Activated CD4-positive, alpha-beta T cell treated with anti-CD3 and anti-CD28 coated beads, Interleukin-2, amount 50 U/mL, for 1 hour (primary cell): ENCODE measurements at regions not wholly inside any gene's neighbourhood (a gene's known extent, or its start where the extent isn't known, plus 50 kb on each side); places are given as distances from the start of the nearest gene placed in this dataset.
"Not testable (repeated sequence)": the region's sequence is repeated elsewhere in the genome, so short reads cannot be mapped to it uniquely, and the experiment has no call there.

Experiments used
- DNase-seq: peaks from one replicate; pipeline ENCODE4 v3.0.0-alpha.2; 2020

DNA sequence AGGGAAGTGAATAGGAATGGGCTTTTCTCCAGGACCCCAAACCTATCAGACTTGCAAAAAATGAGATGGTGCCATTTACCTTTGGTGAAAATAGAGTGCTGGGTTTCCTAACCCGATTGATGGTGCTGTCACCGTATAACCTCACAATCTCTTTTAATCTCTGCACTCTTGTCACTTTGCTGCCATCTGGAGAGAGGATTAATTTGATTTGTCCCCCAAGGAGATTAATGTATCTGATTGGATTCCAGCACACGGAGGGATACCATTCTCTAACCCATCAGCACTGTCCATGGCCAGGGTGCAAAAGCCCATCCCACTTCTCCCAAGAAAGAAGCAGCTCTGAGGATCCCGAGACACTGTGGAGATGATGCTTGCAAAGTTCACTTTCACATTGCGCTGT, 86.3 kb upstream of the NFE2L3 start:
- no peak for DNase-seq

DNA sequence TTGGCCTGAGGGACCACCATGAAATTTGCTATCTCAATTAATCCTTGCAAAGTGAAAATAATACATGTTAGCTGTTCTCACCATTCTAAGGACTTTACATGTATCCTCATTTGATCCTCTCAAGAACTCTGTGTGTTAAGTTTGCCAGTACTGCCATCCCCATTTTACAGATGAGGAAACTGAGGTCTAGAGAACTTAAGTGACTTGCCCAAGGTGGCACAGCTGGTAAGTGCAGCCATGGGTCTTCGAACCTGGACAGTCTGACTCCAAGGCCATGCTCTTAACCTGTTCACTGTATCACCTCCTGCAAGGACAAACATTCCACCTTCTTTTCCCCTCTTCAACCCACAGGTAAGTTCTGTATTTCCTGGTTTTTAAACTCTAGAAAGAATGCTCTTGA, 85.3 kb upstream of the NFE2L3 start:
- DNase-seq = no peak

DNA sequence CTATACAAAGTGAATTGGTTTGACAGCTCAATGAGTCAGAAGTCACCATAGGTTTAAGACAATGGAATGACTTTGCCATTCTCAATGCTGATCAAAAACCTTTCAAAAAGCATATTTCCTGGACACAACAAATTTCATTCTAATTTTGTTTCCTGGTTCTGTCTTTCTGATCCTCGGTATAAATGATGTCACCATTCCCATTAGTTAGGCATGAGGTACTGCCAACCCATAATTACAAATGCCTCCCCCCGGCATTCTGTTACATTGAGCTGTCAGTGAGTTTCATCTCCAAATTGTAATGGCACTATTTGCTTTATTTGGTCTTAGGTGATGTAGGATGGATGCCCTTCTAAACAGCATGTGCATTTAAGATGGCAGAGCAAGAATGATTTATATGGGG, 81.7 kb upstream of the NFE2L3 start:
- DNase-seq = no peak

DNA sequence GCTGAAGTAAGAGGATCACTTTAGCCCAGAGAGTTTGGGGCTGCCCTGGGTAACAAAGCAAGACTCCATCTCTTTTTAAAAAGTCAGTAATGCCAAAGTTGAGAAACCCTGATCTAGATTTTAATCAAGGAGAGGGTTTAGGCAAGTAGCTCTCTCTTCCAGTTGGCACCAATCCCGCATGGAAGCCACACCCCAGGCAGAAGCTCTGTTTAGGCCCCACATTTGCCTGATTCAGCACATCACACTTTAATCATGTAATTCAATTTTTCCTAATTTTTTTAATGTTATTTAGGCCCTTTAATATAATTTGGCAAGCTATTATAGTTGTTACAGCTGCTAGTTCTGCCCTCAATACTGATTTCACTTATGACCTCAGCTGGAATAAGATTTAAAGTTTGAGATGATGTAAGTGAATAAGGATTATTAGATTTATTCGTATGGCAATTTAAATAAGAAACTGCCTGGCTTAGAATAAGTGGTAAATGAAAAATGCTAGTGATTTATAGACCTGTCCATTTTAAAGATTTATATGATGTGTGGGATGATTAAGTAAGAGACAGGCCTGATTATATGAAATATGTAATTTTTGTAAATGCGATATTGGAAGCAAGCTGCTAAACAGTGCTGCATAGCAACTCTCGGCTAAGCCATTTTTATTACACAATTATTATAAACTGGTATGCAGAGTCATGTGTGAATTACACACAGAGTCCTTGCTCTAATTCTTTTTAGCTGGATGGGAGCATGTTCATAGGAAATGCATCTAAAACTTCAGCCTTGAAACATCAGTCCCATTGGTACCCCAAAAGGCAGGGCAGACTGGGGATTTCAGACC, 80.2 kb upstream of the NFE2L3 start:
- no peak for DNase-seq

DNA sequence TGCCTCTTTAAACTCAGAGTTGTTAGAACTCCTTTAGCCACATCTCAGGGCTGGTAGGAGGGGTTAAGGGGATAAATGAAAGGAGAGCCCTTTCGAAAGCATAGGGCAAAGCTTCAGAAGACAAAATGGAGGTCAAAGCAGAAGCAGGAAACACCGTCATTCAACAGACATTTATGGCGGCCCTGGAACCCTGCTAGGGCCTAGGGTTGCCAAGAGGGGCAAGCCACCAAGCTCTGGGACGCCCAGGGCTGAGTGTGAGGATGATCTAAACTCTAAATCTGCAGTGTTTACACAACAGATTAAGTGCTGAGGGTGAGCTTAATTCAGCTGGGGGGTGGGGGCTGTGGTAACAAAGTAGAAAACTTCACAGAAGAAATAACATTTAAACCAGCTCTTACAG, 79.0 kb upstream of the NFE2L3 start:
- no peak for DNase-seq

DNA sequence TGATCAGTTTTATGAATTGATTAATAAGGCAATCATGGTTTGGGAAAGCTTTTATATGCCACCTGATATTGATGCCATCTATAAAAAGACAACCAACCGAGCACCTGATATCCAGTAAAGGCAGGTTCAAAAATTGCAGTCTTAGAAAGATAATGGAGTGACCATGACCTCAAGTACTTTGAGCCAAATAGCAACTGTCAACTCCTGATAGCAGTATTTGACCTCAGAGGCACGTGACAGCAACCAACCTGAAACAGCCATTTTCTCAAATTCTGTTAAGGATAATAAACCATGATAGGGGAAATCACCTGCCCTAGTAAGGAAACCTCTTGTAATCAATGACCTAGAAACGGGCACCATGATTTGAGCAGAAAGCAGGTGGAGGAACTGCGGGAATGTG, 77.1 kb upstream of the NFE2L3 start:
- no peak for DNase-seq

DNA sequence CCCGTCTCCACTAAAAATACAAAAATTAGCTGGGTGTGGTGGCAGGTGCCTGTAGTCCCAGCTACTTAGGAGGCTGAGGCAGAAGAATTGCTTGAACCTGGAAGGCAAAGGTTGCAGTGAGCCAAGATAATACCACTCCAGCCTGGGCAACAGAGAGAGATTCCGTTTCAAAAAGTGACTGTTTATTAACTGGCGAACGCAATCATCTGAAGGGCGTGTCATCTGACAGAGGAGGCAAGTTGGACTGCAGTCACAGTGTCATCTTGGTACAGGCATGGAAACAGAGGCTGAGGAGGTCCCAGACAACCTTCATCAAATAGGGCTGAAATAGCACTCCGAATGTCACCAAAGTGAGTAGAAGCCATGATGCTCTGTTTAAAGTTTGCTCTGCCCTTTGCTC, 75.3 kb upstream of the NFE2L3 start:
- DNase-seq = no peak

DNA sequence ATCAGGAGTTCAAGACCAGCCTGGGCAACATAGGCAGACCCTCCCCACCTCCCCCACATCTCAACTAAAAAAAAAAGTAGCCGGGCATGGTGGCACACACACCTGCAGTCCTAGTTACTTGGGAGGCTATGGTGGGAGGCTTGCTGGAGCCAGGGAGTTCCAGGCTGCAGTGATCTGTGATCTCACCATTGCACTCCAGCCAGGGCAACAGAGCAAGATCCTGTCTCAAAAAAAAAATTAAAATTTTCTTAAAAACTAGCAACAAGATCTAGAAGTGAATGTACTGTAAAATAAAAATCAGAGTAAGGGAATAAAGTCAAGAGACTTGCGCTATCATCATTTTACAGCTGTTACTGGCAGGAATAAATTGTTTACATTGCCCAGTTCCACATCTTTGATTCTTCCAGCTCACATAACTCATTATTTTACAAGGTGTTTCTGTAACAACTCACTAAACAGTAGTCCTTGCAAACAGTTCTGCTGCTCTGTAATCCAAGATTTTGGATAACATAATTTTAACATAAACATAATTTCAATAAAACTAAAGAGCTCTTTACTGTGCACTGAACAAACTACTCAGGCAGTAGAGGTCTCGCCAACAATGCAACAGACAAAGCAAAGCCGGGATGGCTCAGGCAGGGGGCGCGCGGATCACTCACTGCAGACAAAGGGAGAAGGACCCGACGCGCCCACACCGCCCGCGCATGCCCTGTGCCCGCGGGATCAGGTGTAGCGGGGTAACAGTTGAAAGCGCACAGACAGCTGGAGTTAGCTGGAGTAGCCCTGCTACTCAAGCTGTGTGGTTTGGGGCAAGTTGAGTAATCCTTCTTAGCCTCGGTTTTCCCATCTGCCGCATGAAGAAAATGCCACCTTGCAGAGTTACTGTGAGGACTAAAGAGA, 73.3 kb upstream of the NFE2L3 start:
- DNase-seq = peak; percentile 80

DNA sequence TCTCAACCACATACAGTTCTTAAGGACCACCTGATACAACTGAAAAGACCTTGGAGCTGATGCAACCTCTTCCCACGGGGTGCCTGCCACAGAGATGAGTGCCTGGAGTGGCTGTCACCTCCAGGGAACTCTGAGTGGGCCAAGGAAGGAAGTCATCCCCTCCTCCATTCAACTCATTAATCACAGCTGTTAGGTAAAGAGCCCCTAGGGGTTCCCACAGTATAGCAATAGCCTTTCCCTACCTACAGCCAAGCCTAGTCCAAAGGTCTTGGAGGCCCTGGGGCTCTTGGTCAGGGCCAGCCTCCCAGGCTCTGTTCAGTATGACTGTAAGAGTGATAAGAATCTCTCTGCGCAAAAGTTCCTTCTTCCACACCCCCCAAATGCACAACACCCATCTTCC, 70.4 kb upstream of the NFE2L3 start:
- DNase-seq = no peak

DNA sequence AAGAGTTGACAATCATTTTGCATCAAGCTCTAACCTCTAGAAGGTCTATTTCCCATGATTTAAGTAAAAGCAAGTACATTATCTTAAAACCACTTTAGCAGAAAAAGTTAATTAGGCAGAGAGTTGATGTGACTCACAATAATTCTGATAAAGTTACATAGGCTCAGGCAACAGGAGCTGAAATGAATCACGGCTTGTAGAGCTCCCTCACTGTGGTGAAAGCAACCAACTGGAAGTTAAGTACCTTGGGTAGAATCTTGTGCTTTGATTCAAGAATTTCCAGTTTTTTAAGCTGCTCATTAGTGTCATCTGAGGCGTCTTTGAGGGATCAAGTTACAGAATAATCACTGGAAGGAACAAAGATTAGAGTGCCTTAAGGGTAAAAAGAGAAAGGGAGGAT, 68.9 kb upstream of the NFE2L3 start:
- DNase-seq = no peak

DNA sequence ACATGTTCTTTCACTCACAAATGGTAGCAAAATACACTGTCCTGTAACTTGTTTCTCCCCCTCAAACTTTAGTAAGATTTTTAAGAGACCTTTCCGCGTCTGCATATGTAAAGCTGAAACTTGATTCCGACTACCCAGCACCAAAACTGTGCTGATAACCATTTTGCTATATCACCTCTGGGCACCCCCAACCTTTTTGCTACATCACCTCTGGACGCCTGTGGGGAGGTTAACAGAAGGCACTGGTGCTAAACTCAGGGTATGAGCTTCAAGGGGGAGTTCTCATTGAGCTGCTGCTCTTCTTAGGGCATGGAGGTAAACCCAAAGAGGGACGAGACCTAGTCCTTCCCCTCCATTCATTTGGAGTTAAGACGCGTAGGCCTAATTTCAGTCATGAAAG, 67.6 kb upstream of the NFE2L3 start:
- no peak for DNase-seq

DNA sequence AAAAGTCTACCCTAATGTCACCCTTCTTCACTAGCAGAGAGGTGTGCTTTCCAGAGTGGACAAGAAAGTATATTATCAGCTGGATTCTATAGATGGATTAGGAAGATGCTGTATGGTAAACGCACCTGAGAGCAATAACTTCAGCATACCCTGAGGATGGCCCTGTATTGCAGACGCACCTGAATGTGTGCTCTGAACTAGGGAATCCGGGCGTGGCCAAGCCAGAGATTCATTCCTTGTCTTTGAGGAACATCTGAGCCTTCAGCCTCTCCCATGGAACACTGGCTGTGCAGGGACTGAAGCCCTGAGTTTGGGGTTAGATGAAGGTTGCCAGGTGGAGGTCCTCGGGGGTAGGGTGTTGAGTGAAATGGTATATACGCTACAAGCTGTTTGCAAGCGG, 66.2 kb upstream of the NFE2L3 start:
- DNase-seq = no peak

DNA sequence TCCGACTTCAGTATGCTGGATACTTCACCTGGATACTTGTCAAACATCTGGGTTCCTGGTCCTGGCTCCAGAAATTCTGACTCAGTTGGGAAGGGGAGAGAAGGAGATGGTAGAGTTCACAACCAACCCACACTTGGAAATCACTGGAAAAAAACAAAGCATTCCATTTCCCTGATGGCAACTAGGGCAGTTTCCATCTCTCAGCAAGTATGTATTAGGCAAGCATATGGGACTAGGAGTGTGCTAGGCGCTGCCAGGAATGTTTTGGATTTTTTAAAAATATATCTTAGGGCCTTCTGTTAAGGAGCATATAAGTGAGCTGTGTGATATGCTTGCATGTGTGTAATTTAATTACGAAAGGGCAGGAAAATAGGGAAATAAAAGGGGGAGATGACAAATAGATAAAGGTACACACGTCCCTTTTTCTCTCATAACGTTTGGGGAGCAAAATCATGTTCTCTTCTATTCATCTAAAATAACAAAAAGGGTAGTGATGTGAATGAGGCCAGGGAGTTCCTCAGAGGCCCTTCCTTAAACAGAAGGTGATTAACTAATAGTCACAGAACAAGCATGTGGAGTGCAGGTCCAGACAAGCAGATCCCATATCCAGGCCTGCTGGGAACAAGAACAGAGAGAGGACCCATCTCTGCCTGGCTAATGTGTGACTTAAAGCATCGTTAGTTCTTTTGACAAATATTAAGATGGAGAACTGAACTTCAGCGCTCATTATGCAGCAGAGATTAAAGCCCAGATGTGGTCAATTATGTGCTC, 64.5 kb upstream of the NFE2L3 start:
- no peak for DNase-seq

DNA sequence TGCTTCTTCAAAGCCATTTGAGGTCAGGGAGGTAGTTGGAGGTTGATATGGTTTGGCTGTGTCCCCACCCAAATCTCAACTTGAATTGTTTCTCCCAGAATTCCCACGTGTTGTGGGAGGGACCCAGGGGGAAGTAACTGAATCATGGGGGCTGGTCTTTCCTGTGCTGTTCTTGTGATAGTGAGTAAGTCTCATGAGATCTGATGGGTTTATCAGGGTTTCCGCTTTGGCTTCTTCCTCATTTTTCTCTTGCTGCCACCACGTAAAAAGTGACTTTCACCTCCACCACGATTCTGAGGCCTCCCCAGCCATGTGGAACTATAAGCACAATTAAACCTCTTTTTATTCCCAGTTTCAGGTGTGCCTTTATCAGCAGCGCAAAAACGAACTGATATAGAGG, 62.5 kb upstream of the NFE2L3 start:
- not testable (repeated sequence) for DNase-seq

DNA sequence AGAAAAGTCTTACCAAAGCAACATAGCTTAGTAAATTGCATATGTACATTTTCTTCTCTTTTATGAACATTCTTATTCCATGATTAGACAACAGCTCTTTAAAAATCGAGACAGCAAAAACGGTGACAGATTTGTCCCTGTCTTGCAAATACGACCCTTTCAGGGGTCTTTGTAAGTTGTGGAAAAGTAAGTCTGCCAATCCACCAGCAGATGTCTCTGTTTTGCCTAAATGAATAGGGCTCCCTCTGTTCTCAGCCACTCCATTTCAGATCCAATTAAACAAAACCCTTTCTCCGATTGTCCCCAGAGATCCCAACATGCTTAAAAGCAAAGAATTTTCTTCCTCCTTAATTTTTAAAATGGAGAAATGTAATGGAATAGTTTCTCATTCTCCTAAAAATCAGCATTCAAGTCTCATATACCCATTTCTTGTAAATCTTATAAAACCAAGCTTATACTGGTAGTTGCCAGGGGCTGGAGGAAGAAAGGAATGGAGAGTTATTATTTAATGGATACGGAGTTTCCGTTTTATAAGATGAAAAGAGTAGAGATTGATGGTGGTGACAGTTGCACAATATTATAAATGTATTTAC, 61.0 kb upstream of the NFE2L3 start:
- no peak for DNase-seq

DNA sequence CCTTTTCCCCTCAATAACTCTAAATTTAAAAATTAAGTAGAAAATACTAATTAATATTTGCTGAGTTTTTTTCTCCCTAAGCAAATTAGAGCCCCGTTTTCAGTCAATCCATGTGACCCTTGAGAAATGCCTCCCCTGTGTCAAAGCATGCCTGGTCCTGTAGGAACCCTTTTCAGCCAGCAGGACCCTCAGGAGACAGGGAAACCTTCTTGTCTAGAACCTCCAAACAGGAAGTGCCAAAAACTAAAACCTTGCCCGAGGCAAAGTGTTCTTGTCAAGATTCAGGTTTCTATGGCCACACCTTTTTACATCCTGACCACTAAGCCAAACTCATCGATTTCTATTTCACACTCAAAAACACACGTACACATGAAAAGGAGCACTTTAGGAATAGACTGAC, 60.1 kb upstream of the NFE2L3 start:
- no peak for DNase-seq

DNA sequence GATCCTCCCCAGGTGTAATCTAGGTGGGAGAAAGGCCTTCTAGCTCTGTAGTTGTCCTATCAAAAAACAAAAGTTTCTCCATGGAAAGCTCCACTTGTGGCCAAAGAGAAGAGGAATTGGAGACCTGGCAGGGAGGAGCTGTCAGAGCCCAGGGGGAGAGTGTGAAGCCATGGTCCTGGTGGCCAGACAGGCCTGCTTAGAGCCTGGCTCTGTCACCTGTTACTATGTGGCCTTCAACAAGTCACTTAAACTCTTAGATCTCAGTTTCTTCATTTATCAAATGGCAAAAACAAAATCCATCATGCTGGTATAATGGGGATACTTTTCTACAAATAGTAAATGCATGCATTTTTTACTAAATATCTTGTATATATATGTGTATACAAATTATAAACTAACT, 59.0 kb upstream of the NFE2L3 start:
- DNase-seq = no peak

DNA sequence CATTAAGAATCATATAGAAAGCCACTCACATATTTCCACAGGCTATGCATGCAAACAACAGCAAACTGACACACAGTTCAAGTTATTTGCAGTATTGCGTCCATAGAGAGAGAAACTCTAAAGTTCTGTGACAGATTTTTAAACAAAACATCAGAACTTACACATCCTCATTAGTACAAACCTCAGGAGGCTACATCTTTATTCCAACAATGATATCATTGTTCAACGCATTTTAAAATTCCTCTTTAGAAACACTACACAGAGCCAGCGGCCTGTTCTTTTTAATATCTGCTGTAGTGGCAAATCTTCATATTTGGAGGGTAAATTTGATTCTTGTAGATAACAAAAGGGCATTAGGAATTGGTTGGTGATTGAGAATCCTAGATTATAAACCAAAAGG, 55.9 kb upstream of the NFE2L3 start:
- no peak for DNase-seq

DNA sequence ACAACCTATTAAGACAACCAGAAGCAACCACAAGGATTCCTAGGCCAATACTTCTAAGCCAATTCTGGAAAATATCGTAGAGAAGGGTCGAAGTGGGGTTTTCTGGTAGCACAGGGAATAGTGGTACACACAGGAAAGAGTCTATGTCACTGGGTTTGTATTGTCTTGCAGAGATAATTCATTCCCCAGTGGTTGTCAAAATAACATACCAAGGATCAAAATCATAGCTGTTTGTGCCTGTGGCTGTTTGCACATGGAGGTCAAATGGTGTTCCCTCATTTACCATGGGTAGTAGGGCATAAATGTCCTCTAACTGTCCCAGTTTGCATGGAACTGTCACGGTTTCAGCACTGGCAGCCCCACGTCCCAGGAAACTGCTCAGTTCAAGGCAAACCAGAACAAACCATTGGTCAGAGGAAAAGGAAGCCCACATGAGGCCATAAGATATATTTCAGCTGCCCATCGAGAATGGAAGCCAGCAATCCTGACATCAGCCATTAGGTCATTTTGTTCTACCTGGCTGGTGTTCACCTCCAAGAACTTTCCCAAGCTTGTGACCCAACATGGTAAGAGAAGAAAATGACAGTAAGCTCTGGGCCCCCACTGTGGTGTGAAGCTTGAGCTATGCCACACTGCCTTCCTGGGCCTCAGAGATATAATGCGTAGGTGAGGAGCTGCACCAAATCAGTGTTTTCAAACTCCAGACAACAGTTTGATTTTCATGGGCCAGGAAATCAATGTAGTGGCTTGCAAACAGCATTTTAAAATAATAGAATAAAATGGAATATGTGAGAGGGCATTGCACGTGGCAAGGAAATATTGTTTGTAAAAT, 53.9 kb upstream of the NFE2L3 start:
- DNase-seq = no peak

DNA sequence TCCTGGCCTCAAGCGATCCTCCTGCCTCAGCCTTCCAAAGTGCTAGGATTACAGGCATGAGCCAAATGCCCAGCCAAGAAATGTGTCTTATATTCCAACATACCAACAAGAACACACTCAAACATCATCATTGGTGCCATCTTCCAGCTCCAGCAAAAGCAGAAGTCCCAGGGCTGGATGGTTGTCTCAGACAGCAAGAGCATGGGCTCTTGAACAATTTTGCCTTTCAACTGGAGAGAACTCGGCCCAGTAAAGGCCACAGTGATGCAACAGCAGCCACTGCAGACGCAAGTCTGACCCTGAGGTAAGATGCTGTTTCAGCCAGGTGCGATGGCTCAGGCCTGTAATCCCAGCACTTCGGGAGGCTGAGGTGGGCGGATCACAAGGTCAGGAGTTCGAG, 52.8 kb upstream of the NFE2L3 start:
- no peak for DNase-seq

DNA sequence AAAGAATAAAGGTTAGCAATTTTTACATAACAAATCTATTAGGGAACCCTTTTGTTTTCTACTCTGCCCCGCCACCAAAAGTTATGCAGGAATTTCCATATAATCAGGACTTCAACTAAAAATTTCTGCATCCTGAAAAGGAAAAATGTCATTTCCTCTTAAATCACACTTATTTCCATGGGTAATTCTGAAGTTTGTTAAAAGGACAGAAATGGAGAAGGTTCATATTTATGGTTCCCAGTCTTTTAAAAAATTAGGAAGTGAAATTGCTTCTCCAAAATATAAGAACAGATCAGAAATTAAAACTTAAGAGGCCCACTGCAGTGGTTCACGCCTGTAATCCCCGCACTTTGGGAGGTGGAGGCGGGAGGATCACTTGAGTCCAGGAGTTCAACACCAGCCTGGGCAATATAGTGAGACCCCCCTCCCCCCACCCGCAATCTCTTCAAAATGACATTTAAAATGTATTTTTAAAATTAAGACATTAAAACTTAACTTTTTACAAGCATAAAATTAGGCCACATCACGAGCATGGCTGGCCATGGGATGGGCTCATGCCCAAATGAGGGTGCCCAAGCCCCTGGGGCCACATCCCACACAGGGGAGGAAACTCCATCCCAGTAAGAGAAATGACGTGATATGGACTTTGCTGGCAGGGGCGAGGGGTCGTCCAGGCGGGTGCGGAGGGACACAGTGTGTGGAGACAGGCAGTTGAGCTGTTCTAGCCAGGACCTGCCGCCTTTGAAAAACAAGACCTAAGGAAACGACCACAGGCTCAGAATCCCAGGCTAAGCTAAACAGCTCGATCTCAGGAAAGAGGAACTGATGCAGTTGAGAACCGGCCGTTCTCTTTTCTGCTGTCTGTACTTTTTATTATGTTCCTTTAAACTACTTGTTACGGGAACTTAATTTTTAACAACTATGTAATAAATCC, 51.3 kb upstream of the NFE2L3 start:
- DNase-seq = no peak
